ENCODE measurements at regions not wholly inside any gene's neighbourhood (a gene's known extent, or its start where the extent isn't known, plus 50 kb on each side); places are given as distances from the start of the nearest gene placed in this dataset.

DNA sequence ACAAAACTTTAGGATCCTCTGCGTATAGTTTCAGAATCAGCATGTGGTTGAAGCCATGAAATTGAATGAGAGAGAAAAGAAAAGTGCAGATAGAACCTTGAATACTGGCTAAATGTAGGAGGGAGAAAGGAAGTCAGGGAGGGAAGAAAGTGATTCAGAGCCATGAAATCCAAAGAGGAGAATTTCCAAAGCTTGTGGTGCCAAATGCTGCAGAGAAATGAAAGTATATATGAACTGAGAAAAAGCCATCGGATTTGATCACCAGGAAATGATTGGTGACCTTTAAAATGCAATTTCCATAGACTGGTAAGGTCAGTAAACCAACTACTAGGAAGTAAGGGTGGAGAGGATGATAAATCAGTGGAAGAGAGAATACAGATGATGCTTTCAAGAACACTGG is 142.3 kb downstream of the TFAP2A start:
- Histone ChIP-seq H3K27me3 (no peaks in the 10 kb centered on the region), H3K4me1 (no peaks in the 10 kb centered on the region), H3K27ac (no peak overlapping the region), H3K36me3 (no peaks in the 10 kb centered on the region), H3K9me3 (no peaks in the 10 kb centered on the region), H3K4me3 (no peak overlapping the region)
- intact Hi-C loops (cut with DNase I; ENCODE audit: low total_unique reads) = no loop called here
- in situ Hi-C loops (cut with MboI; ENCODE audit: low sequenced_read_pairs in 4 of 4) = no loop called here
- ATAC-seq (no peak), DNase-seq (no peak)
- TF ChIP-seq, protein P1, sequence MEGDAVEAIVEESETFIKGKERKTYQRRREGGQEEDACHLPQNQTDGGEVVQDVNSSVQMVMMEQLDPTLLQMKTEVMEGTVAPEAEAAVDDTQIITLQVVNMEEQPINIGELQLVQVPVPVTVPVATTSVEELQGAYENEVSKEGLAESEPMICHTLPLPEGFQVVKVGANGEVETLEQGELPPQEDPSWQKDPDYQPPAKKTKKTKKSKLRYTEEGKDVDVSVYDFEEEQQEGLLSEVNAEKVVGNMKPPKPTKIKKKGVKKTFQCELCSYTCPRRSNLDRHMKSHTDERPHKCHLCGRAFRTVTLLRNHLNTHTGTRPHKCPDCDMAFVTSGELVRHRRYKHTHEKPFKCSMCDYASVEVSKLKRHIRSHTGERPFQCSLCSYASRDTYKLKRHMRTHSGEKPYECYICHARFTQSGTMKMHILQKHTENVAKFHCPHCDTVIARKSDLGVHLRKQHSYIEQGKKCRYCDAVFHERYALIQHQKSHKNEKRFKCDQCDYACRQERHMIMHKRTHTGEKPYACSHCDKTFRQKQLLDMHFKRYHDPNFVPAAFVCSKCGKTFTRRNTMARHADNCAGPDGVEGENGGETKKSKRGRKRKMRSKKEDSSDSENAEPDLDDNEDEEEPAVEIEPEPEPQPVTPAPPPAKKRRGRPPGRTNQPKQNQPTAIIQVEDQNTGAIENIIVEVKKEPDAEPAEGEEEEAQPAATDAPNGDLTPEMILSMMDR (IDR thresholded peaks at IDR 0.05 in 4 of 5, conservative IDR thresholded peaks at IDR 0.05 in 1 of 5) = no peak
- TF ChIP-seq POLR2A (IDR thresholded peaks at IDR 0.05) = no peak

DNA sequence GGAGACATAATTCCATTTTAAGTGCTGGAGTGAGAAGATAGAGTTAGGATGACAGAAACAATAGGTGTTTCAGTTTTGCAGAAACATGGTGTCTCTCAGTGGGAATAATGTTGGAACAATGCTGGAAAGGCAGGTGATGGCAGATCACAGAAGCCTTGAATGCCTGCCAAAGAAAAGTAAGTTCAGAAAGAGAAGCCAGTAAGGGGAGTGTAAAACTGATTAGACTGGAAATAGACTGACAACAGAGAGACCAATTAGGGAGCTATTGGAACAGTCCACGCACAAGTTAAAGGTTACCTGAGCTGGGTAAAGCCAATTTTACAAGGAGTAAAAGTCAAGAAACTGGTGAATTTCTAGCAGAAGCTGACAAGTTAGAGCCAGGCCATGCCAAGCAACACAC is 142.9 kb downstream of the TFAP2A start:
- intact Hi-C loops (cut with DNase I; ENCODE audit: low total_unique reads) = no loop called here
- no peak for TF ChIP-seq POLR2A (IDR thresholded peaks at IDR 0.05)
- TF ChIP-seq, protein P1 (IDR thresholded peaks at IDR 0.05 in 4 of 5, conservative IDR thresholded peaks at IDR 0.05 in 1 of 5) = no peak

DNA sequence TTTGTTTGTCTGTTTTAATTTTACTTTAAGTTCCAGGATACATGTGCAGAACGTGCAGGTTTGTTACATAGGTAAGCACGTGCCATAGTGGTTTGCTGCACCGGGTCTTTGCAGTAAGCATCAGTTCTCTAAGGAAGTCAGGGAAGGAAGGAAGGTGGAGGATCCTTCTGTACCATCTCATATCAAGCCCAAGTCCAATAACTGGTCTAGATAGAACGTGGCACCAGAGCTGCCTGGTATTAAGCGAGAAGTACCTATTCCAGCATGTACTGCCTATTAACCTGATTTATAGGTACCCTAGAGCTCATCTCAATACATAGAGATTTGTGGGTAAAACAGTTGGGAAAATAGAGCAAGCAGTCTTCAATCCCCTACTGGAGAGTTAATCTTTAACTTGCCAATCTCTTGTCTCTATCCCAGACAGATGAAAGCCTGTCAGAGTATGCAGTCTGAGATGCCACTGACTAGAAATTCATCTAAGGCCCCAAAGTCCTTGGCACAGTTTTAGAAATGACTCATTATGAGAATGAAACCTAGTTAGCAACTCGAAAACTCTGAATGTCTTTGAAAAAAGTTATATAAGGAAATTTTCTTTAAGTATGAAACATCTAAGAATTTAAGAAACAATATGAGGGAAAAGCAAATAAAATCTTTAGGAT is 144.9 kb downstream of the TFAP2A start:
- in situ Hi-C loops (cut with MboI; ENCODE audit: low sequenced_read_pairs in 4 of 4) = no loop called here
- no peak for TF ChIP-seq POLR2A (IDR thresholded peaks at IDR 0.05)
- TF ChIP-seq, protein P1 (IDR thresholded peaks at IDR 0.05 in 4 of 5, conservative IDR thresholded peaks at IDR 0.05 in 1 of 5) = no peak
- Histone ChIP-seq H3K4me3 (no peak overlapping the region), H3K36me3 (no peaks in the 10 kb centered on the region), H3K9me3 (no peaks in the 10 kb centered on the region), H3K27ac (no peak overlapping the region), H3K27me3 (no peaks in the 10 kb centered on the region), H3K4me1 (no peaks in the 10 kb centered on the region)
- no peak for ATAC-seq
- no peak for DNase-seq
- intact Hi-C loops (cut with DNase I; ENCODE audit: low total_unique reads) = no loop called here

More for the DNA sequence above, 142.9 kb downstream of the TFAP2A start:
- no peak overlapping the region for H3K4me3 ChIP-seq
- H3K27me3 ChIP-seq = no peaks in the 10 kb centered on the region
- H3K27ac ChIP-seq = no peak overlapping the region
- ATAC-seq = no peak
- in situ Hi-C loops (cut with MboI; ENCODE audit: low sequenced_read_pairs in 4 of 4) = no loop called here
- no peaks in the 10 kb centered on the region for H3K4me1 ChIP-seq
- no peak for DNase-seq
- H3K9me3 ChIP-seq = no peaks in the 10 kb centered on the region
- H3K36me3 ChIP-seq = no peaks in the 10 kb centered on the region

DNA sequence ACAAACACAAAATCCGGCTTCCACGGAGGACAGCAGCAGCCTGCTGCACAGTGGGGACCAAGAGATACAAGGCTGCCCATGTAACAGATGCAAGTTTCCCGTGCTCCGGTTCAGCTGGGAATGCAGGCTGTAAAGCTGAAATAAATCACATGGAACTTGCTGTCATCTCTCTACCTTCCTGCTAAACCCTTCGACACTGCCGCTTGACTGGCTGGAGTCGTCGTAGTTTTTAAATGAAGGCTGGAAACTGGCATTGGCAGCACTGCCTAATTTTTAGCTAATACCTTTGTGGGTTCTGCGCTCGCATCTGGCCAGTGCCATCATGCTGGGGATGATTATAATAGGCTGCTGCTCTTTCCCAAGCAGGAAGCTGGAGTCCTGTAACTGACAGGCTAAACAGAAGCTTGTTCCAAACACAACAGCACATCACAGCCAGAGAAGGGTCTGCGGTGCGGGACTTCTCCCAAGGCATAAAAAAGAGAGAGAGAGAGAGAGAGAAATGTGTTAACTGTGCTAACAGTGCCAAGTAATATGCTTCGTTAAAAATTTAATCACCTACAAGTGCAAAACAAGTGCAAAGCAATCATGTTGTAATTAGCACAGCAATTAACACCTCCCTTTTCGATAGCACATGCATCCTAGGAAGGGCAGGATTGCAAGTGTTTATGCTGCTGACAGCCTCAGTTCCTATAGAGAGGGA is 146.1 kb downstream of the TFAP2A start:
- TF ChIP-seq, protein P1 (IDR thresholded peaks at IDR 0.05 in 4 of 5, conservative IDR thresholded peaks at IDR 0.05 in 1 of 5) = no peak
- no peak for TF ChIP-seq POLR2A (IDR thresholded peaks at IDR 0.05)
- Histone ChIP-seq H3K9me3 (no peaks in the 10 kb centered on the region), H3K4me1 (no peaks in the 10 kb centered on the region), H3K27me3 (no peaks in the 10 kb centered on the region), H3K27ac (no peak overlapping the region), H3K4me3 (no peak overlapping the region), H3K36me3 (no peaks in the 10 kb centered on the region)
- intact Hi-C loops (cut with DNase I; ENCODE audit: low total_unique reads) = no loop called here
- DNase-seq (no peak), ATAC-seq (no peak)
- in situ Hi-C loops (cut with MboI; ENCODE audit: low sequenced_read_pairs in 4 of 4) = no loop called here

All from gastrocnemius medialis (tissue), 4 donors.